HL-60 (cell line): ENCODE measurements at regions not wholly inside any gene's neighbourhood (a gene's known extent, or its start where the extent isn't known, plus 50 kb on each side); places are given as distances from the start of the nearest gene placed in this dataset.

Experiments
- POLR2AphosphoS5 ChIP-seq: IDR thresholded peaks from 2 replicates; pipeline ENCODE4 v1.6.1; 2012; ENCODE audit warnings: low read depth
- TF ChIP-seq, protein P1 (sequence below): IDR thresholded peaks from one replicate; pipeline ENCODE4 v1.5.1; 2011; ENCODE audit warnings: low read length, control low read depth, inconsistent platforms; ENCODE audit not compliant: insufficient read depth
- TF ChIP-seq, protein P2 (sequence below): IDR thresholded peaks from 2 replicates; pipeline ENCODE4 v1.6.1; 2012; ENCODE audit warnings: low read depth; ENCODE audit not compliant: insufficient replicate concordance

DNA sequence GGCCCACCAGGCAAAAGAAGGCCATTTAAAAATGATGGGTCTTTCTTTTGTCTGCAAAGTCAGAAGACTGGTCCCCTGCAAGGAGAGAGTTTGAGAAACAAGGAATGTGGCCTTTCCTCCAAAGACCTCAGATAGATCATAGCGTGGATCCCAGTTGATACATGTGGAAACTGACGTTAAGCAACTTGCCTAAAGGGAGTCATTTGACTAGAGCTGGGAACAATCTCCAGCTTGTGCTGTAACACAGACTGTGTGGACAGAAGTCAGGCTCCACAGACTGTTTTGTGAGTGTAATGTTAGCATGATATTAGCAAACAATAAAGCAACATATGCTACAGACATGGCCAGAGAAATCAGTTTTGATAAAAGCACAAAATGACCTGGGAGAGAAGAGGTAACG lies 140.4 kb upstream of the CITED2 start:
- TF ChIP-seq, protein P1, sequence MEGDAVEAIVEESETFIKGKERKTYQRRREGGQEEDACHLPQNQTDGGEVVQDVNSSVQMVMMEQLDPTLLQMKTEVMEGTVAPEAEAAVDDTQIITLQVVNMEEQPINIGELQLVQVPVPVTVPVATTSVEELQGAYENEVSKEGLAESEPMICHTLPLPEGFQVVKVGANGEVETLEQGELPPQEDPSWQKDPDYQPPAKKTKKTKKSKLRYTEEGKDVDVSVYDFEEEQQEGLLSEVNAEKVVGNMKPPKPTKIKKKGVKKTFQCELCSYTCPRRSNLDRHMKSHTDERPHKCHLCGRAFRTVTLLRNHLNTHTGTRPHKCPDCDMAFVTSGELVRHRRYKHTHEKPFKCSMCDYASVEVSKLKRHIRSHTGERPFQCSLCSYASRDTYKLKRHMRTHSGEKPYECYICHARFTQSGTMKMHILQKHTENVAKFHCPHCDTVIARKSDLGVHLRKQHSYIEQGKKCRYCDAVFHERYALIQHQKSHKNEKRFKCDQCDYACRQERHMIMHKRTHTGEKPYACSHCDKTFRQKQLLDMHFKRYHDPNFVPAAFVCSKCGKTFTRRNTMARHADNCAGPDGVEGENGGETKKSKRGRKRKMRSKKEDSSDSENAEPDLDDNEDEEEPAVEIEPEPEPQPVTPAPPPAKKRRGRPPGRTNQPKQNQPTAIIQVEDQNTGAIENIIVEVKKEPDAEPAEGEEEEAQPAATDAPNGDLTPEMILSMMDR: no peak
- TF ChIP-seq, protein P2, sequence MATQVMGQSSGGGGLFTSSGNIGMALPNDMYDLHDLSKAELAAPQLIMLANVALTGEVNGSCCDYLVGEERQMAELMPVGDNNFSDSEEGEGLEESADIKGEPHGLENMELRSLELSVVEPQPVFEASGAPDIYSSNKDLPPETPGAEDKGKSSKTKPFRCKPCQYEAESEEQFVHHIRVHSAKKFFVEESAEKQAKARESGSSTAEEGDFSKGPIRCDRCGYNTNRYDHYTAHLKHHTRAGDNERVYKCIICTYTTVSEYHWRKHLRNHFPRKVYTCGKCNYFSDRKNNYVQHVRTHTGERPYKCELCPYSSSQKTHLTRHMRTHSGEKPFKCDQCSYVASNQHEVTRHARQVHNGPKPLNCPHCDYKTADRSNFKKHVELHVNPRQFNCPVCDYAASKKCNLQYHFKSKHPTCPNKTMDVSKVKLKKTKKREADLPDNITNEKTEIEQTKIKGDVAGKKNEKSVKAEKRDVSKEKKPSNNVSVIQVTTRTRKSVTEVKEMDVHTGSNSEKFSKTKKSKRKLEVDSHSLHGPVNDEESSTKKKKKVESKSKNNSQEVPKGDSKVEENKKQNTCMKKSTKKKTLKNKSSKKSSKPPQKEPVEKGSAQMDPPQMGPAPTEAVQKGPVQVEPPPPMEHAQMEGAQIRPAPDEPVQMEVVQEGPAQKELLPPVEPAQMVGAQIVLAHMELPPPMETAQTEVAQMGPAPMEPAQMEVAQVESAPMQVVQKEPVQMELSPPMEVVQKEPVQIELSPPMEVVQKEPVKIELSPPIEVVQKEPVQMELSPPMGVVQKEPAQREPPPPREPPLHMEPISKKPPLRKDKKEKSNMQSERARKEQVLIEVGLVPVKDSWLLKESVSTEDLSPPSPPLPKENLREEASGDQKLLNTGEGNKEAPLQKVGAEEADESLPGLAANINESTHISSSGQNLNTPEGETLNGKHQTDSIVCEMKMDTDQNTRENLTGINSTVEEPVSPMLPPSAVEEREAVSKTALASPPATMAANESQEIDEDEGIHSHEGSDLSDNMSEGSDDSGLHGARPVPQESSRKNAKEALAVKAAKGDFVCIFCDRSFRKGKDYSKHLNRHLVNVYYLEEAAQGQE: no peak
- no peak for TF ChIP-seq POLR2AphosphoS5
